Loucy (cell line): ENCODE measurements at regions not wholly inside any gene's neighbourhood (a gene's known extent, or its start where the extent isn't known, plus 50 kb on each side); places are given as distances from the start of the nearest gene placed in this dataset.

ENCODE experiments used
- CTCF ChIP-seq: fragments of 200-600 bp; sonication (generic); conservative IDR thresholded peaks from 2 replicates; pipeline ENCODE4 v1.5.1; 2014; ENCODE audit warnings: mild to moderate bottlenecking, antibody characterized with exemption, low read length
- EZH2phosphoT487 ChIP-seq: fragments of 200-600 bp; IDR thresholded peaks from 2 replicates; pipeline ENCODE4 v1.6.1; 2018; ENCODE audit warnings: antibody characterized with exemption, mild to moderate bottlenecking, moderate library complexity, borderline replicate concordance

GRCh38 chr2:199685669-199686068 is 165.3 kb downstream of the FTCDNL1 start:
- TF ChIP-seq CTCF (no peak), EZH2phosphoT487 (no peak)
